Liver (tissue), 8 donors: ENCODE measurements at regions not wholly inside any gene's neighbourhood (a gene's known extent, or its start where the extent isn't known, plus 50 kb on each side); places are given as distances from the start of the nearest gene placed in this dataset.

Source experiments
- DNase-seq: peaks from one replicate; pipeline ENCODE4 v3.0.0-alpha.2; 2017; ENCODE audit warnings: low spot score
- H3K27ac ChIP-seq, 2 donors: one replicate each; pipeline ENCODE4 v1.7.0; 2013; ENCODE audit warnings: inconsistent platforms in 2 of 2, low read length in 2 of 2, control low read depth in 1 of 2, low read depth in 1 of 2, mild to moderate bottlenecking in 1 of 2
- H3K27me3 ChIP-seq, 4 donors: one replicate each; pipeline versions ENCODE4 v1.6.1 to v1.7.0; 2013; ENCODE audit warnings: low read length in 3 of 4, inconsistent platforms in 1 of 4, mild to moderate bottlenecking in 1 of 4, moderate library complexity in 1 of 4; ENCODE audit not compliant: control insufficient read depth in 4 of 4, insufficient read depth in 4 of 4
- H3K36me3 ChIP-seq, 4 donors: one replicate each; pipeline versions ENCODE4 v1.6.1 to v1.7.0; 2013; ENCODE audit warnings: low read length in 3 of 4, mild to moderate bottlenecking in 3 of 4, low read depth in 1 of 4, moderate library complexity in 1 of 4; ENCODE audit not compliant: control insufficient read depth in 4 of 4, insufficient read depth in 3 of 4
- H3K4me1 ChIP-seq, 4 donors: one replicate each; pipeline versions ENCODE4 v1.6.1 to v1.7.0; 2013; ENCODE audit warnings: low read length in 3 of 4, mild to moderate bottlenecking in 3 of 4, moderate library complexity in 1 of 4; ENCODE audit not compliant: control insufficient read depth in 4 of 4, insufficient read depth in 4 of 4
- H3K4me3 ChIP-seq, 3 donors: one replicate each; pipeline versions ENCODE4 v1.6.1 to v1.7.0; 2013; ENCODE audit warnings: low read length in 3 of 3, control low read depth in 1 of 3, low read depth in 1 of 3, mild to moderate bottlenecking in 1 of 3
- H3K9ac ChIP-seq, 2 donors: one replicate each; pipeline ENCODE4 v1.7.0; 2013; ENCODE audit warnings: low read length in 2 of 2, mild to moderate bottlenecking in 2 of 2, moderate library complexity in 2 of 2, control low read depth in 1 of 2, low read depth in 1 of 2
- H3K9me3 ChIP-seq, 4 donors: one replicate each; pipeline versions ENCODE4 v1.6.1 to v1.7.0; 2013; ENCODE audit warnings: low read length in 3 of 4; ENCODE audit not compliant: control insufficient read depth in 4 of 4
- FOXA2 ChIP-seq: IDR thresholded peaks from 2 replicates; pipeline ENCODE4 v1.6.1; 2016; ENCODE audit warnings: antibody characterized with exemption
- HNF4G ChIP-seq: IDR thresholded peaks from 2 replicates; pipeline ENCODE4 v1.6.1; 2016; ENCODE audit warnings: antibody characterized with exemption
- JUND ChIP-seq, 2 donors: IDR thresholded peaks; 2 replicates each; pipeline ENCODE4 v1.6.1; 2016; ENCODE audit warnings: antibody characterized with exemption in 2 of 2
- NR2F2 ChIP-seq: IDR thresholded peaks from 2 replicates; pipeline ENCODE4 v1.6.1; 2016; ENCODE audit warnings: antibody characterized with exemption
- RXRA ChIP-seq, 2 donors: IDR thresholded peaks; 2 replicates each; pipeline ENCODE4 v1.6.1; 2017 to 2018; ENCODE audit warnings: antibody characterized with exemption in 2 of 2, mild to moderate bottlenecking in 1 of 2
- TAF1 ChIP-seq: conservative IDR thresholded peaks from 2 replicates; pipeline ENCODE4 v1.6.1; 2016; ENCODE audit warnings: antibody characterized with exemption, mild to moderate bottlenecking
- ZBTB33 ChIP-seq: IDR thresholded peaks from 2 replicates; pipeline ENCODE4 v1.6.1; 2016; ENCODE audit warnings: antibody characterized with exemption
- WGBS: extraction: QIAGEN DNeasy Blood & Tissue Kit; methylation state at CpG from one replicate; pipeline ENCODE4 v1.1.7; 2013; 5-methylcytosine and 5-hydroxymethylcytosine counted together
- TF ChIP-seq, protein P1 (sequence below): fragments of 150-350 bp; IDR thresholded peaks from 2 replicates; pipeline ENCODE4 v1.5.1; 2017; ENCODE audit warnings: improper control_type of control experiment, low read depth, low read length; ENCODE audit not compliant: missing input control
- TF ChIP-seq, protein P2 (sequence below): IDR thresholded peaks from 2 replicates; pipeline ENCODE4 v1.6.1; 2016; ENCODE audit warnings: antibody characterized with exemption
- TF ChIP-seq, protein P3 (sequence below): IDR thresholded peaks from 2 replicates; pipeline ENCODE4 v1.6.1; 2016; ENCODE audit warnings: antibody characterized with exemption, mild to moderate bottlenecking
- donor health status: healthy.
- donor health status: healthy.
- donor health status: healthy.
- donor health status: healthy.
- donor health status: healthy.

DNA sequence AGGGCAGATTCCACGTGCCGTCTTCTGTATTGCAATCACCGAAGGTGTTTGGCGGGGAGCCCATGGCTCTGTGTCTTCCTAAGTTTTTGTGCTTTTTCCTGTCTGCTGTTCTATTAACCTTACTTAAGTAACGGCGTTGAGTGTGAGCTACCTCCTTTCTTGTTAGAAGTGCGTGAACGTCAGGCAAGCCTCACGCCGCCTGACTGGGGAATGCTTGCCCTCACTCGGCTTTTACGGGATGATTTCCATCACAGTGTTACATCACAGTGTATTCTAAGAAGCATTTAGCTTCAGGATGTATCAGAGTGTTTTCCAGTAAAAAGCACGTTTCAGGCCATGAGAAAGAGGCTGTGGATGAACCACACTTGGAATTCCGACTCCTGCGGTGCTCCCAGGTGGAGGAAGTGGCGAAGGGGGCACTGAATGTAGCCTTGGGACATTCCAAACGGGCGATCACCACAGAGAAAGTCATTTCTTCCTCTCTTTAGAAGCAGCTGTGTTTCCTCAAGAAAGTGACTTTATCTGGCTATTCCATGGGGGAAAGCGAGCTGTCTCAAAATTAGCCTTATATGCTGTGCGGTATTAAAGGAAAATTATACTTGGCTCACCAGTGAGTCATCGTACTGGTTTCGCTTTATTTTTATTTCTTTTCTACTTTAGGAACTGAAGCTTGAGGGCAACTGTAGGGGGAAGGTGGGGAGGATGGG, 290.7 kb downstream of the KLF6 start:
- no peaks in the 10 kb centered on the region for H3K9me3 ChIP-seq
- H3K36me3 ChIP-seq = no peaks in the 10 kb centered on the region
- WGBS = 79% methylated on average over 22 of the region's 22 CpGs
- peaks cover 0 to 4% (median 0%) of the 10 kb centered on the region in 4 donors for H3K27me3 ChIP-seq
- H3K9ac ChIP-seq = no peak overlapping the region
- no peak for DNase-seq
- no peaks in the 10 kb centered on the region for H3K4me1 ChIP-seq
- TF ChIP-seq TAF1 = no peak
- TF ChIP-seq JUND (IDR thresholded peaks at IDR 0.05) = peak in 1 of 2 donors; percentile 16
- TF ChIP-seq, protein P1, sequence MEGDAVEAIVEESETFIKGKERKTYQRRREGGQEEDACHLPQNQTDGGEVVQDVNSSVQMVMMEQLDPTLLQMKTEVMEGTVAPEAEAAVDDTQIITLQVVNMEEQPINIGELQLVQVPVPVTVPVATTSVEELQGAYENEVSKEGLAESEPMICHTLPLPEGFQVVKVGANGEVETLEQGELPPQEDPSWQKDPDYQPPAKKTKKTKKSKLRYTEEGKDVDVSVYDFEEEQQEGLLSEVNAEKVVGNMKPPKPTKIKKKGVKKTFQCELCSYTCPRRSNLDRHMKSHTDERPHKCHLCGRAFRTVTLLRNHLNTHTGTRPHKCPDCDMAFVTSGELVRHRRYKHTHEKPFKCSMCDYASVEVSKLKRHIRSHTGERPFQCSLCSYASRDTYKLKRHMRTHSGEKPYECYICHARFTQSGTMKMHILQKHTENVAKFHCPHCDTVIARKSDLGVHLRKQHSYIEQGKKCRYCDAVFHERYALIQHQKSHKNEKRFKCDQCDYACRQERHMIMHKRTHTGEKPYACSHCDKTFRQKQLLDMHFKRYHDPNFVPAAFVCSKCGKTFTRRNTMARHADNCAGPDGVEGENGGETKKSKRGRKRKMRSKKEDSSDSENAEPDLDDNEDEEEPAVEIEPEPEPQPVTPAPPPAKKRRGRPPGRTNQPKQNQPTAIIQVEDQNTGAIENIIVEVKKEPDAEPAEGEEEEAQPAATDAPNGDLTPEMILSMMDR = no peak
- TF ChIP-seq FOXA2 = no peak
- TF ChIP-seq, protein P2, sequence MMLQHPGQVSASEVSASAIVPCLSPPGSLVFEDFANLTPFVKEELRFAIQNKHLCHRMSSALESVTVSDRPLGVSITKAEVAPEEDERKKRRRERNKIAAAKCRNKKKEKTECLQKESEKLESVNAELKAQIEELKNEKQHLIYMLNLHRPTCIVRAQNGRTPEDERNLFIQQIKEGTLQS = no peak
- TF ChIP-seq NR2F2 = no peak
- no peak overlapping the region for H3K4me3 ChIP-seq
- H3K27ac ChIP-seq = peak overlapping the region in 1 of 2 donors; percentile 37

GRCh38 chr10:3493621-3494020, 291.4 kb downstream of the KLF6 start:
- no peak for DNase-seq
- Histone ChIP-seq H3K27me3 (peaks cover 0 to 4% (median 0%) of the 10 kb centered on the region in 4 donors), H3K36me3 (no peaks in the 10 kb centered on the region), H3K4me3 (no peak overlapping the region), H3K9ac (no peak overlapping the region), H3K9me3 (no peaks in the 10 kb centered on the region), H3K27ac (no peak overlapping the region), H3K4me1 (no peaks in the 10 kb centered on the region)
- TF ChIP-seq TAF1 = no peak
- TF ChIP-seq ZBTB33 = no peak
- TF ChIP-seq HNF4G = no peak
- no peak for TF ChIP-seq RXRA (IDR thresholded peaks at IDR 0.05)
- TF ChIP-seq, protein P3, sequence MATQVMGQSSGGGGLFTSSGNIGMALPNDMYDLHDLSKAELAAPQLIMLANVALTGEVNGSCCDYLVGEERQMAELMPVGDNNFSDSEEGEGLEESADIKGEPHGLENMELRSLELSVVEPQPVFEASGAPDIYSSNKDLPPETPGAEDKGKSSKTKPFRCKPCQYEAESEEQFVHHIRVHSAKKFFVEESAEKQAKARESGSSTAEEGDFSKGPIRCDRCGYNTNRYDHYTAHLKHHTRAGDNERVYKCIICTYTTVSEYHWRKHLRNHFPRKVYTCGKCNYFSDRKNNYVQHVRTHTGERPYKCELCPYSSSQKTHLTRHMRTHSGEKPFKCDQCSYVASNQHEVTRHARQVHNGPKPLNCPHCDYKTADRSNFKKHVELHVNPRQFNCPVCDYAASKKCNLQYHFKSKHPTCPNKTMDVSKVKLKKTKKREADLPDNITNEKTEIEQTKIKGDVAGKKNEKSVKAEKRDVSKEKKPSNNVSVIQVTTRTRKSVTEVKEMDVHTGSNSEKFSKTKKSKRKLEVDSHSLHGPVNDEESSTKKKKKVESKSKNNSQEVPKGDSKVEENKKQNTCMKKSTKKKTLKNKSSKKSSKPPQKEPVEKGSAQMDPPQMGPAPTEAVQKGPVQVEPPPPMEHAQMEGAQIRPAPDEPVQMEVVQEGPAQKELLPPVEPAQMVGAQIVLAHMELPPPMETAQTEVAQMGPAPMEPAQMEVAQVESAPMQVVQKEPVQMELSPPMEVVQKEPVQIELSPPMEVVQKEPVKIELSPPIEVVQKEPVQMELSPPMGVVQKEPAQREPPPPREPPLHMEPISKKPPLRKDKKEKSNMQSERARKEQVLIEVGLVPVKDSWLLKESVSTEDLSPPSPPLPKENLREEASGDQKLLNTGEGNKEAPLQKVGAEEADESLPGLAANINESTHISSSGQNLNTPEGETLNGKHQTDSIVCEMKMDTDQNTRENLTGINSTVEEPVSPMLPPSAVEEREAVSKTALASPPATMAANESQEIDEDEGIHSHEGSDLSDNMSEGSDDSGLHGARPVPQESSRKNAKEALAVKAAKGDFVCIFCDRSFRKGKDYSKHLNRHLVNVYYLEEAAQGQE = no peak
- 96% methylated on average over 1 of the region's 1 CpG for WGBS
